GM10266 (cell line): ENCODE measurements at regions not wholly inside any gene's neighbourhood (a gene's known extent, or its start where the extent isn't known, plus 50 kb on each side); places are given as distances from the start of the nearest gene placed in this dataset.

Experiments used
- DNase-seq: peaks from one replicate; pipeline ENCODE4 v3.0.0; 2012; ENCODE audit errors: extremely low spot score
- CTCF ChIP-seq: IDR thresholded peaks from 2 replicates; pipeline ENCODE4 v1.5.1; 2012; ENCODE audit warnings: mild to moderate bottlenecking, low read depth; ENCODE audit not compliant: control insufficient read depth, insufficient read depth; ENCODE audit errors: missing control alignments

GRCh38 chr5:167320019-167320418 lies 971.4 kb upstream of the WWC1 start:
- DNase-seq: no peak
- TF ChIP-seq CTCF: no peak

GRCh38 chr5:167332309-167332708 lies 959.1 kb upstream of the WWC1 start:
- no peak for TF ChIP-seq CTCF
- no peak for DNase-seq

GRCh38 chr5:167336161-167336560 lies 955.3 kb upstream of the WWC1 start:
- DNase-seq: no peak
- no peak for TF ChIP-seq CTCF

- no peak for DNase-seq
- no peak for TF ChIP-seq CTCF
Measured at GRCh38 chr5:167339205-167339604, 952.2 kb upstream of the WWC1 start.

- TF ChIP-seq CTCF: no peak
- DNase-seq: no peak
Measured at GRCh38 chr5:167346461-167346860, 945.0 kb upstream of the WWC1 start.

GRCh38 chr5:167348251-167348926 lies 943.1 kb upstream of the WWC1 start:
- no peak for TF ChIP-seq CTCF
- no peak for DNase-seq

- no peak for TF ChIP-seq CTCF
- DNase-seq: no peak
Measured at GRCh38 chr5:167348980-167349379, 942.5 kb upstream of the WWC1 start.
